RWPE1 (cell line): ENCODE measurements at regions not wholly inside any gene's neighbourhood (a gene's known extent, or its start where the extent isn't known, plus 50 kb on each side); places are given as distances from the start of the nearest gene placed in this dataset.

Experiments
- CTCF ChIA-PET: fragments of 350-600 bp; sonication (Branson Sonifier 250); formaldehyde crosslinking; extraction: SDS; loops from one replicate; lab custom pipeline; 2021; lab: Yijun Ruan, JAX
- POLR2A ChIA-PET: fragments of 400-600 bp; formaldehyde crosslinking; extraction: SDS; loops from one replicate; lab custom pipeline; 2020; ENCODE audit warnings: antibody characterized with exemption; ENCODE audit not compliant: low non-redundant PET; lab: Yijun Ruan, JAX
- DNase-seq: peaks from one replicate; pipeline ENCODE4 v3.0.0; 2012; ENCODE audit warnings: low spot score
- H3K27ac ChIP-seq: fragments of 450-650 bp; 2 replicates; pipeline ENCODE4 v1.5.1; 2017
- TF ChIP-seq, protein P1 (sequence below): fragments of 450-650 bp; conservative IDR thresholded peaks from 2 replicates; pipeline ENCODE4 v1.5.1; 2017; ENCODE audit warnings: low read depth, mild to moderate bottlenecking

DNA sequence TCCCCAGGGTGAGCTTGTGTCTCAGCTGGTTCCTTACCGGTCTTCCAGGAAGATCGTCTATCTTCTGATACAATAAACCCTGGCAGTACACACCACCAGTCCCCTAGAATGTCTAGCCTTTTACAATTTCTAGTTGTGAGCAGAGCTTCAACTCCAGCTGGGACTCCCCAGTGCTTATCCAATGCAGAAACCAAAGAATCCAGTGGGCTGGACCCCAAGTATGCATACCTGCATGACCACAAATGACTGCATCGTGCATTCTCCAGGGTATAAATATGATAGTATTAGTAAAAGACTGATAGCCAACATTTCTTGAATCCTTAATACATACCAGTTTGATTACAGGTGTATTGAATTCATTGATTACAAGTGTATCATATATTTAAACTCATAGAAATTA is 176.0 kb downstream of the SATB1 start:
- TF ChIP-seq, protein P1, sequence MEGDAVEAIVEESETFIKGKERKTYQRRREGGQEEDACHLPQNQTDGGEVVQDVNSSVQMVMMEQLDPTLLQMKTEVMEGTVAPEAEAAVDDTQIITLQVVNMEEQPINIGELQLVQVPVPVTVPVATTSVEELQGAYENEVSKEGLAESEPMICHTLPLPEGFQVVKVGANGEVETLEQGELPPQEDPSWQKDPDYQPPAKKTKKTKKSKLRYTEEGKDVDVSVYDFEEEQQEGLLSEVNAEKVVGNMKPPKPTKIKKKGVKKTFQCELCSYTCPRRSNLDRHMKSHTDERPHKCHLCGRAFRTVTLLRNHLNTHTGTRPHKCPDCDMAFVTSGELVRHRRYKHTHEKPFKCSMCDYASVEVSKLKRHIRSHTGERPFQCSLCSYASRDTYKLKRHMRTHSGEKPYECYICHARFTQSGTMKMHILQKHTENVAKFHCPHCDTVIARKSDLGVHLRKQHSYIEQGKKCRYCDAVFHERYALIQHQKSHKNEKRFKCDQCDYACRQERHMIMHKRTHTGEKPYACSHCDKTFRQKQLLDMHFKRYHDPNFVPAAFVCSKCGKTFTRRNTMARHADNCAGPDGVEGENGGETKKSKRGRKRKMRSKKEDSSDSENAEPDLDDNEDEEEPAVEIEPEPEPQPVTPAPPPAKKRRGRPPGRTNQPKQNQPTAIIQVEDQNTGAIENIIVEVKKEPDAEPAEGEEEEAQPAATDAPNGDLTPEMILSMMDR: no peak
- no peak for DNase-seq
- ChIA-PET POLR2A (no interaction called here), CTCF (no interaction called here)
- H3K27ac ChIP-seq: no peak overlapping the region

DNA sequence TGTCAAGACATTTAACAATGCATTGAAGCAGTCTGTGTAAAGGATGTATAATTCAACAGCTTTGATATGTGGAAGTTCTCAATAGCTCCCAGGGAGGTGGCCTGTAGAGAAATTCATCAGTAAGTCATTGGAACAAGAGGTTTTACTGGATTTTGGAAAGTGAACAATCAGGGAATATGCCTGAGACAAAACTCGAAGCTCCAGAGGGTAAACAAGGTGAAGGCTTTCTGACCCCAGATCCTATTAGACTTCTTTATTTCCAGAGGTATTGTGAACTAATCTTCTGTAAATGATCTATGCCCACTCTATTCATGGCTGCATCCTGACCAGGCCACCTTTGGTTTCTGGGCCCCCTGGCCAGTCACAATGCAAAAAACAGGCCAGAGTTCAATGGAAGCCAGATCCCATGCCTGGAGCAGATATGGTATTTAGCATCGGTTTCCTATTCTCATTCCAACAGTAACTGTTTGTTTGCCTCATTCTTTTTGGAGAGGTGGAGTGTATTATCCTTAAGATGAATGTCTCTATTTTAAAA is 177.3 kb downstream of the SATB1 start:
- ChIA-PET CTCF (no interaction called here), POLR2A (no interaction called here)
- TF ChIP-seq, protein P1: no peak
- no peak for DNase-seq
- H3K27ac ChIP-seq: no peak overlapping the region

DNA sequence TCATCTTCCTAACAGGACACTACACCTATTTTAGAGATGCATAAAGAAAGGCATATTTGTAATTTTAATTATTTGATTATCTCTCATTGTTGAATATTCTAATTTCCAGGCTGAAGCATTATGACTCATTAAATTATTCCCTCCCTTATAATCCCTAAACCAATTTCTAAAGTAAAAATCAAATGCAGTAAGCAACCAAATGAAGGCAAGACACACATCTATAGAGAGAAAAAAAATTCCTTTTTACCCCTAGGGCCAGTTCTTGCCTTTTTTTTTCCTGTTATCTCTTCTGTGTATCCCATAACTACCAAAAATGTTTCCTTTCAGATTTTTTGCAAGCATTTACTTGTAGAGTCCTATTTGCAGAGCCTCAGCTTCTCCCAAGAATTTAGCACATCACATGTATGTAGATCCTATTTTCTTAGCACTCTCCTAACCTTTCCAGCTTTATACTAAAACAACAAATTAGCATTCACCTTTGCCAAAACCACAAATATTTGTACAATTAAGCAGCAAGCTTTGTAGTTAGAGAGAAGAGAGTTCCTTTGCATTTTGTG is 177.9 kb downstream of the SATB1 start:
- H3K27ac ChIP-seq: no peak overlapping the region
- CTCF ChIA-PET: no interaction called here

DNA sequence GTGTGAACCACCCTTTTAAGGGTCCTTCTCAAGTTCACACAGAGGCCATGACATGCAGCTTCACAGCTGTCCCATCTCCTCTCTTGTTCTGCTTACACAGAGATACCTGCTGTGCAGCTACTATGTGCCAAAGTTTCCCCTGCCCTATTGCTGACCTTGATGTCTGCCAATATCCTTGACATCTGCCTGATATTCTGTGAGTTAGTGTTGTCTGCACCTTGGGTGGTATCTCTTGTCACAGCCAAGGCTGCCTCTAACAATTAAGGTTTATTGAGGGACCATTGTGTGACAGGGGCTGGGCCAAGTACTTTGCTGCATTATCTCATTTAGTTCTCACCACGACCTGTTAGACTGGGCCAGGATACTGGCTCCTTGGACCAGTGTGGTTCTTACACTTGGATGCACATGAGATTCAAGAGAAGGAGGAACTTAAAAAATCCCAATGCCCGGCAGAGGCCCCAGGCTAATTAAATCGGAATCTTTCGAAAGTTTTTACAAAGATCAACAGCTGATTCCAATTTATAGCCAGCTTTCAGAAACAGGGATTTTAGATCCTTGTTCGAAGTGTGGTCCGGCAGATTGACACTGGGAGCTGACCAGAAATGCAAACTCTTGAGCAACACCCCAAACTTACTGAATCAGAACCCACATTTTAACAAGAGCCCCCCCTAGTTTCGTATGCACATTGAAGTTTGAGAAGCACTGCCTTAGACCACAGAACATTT is 178.6 kb downstream of the SATB1 start:
- no peak for DNase-seq
- H3K27ac ChIP-seq: no peak overlapping the region
- TF ChIP-seq, protein P1: no peak
- CTCF ChIA-PET: no interaction called here
- POLR2A ChIA-PET: no interaction called here

More for the DNA sequence above, 177.9 kb downstream of the SATB1 start:
- TF ChIP-seq, protein P1: no peak
- POLR2A ChIA-PET: no interaction called here
- DNase-seq: no peak

DNA sequence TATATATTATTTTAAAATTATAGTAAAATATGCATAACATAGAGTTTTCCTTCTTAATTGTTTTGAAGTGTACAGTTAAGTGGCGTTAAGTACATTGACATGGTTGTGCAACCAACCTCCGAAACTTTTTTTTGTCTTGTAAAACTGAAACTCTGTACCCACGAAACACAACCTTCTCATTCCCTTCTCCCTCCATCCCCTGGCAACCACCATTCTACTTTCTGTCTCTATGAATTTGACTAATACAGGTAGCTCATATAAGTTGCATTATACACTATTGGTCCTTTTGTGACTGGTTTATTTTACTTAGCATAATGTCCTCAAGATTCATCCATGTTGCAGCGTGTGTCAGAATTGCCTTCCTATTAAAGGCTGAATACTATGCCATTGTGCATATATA is 179.4 kb downstream of the SATB1 start:
- TF ChIP-seq, protein P1: no peak
- no peak overlapping the region for H3K27ac ChIP-seq
- DNase-seq: no peak
- CTCF ChIA-PET: no interaction called here
- POLR2A ChIA-PET: no interaction called here

DNA sequence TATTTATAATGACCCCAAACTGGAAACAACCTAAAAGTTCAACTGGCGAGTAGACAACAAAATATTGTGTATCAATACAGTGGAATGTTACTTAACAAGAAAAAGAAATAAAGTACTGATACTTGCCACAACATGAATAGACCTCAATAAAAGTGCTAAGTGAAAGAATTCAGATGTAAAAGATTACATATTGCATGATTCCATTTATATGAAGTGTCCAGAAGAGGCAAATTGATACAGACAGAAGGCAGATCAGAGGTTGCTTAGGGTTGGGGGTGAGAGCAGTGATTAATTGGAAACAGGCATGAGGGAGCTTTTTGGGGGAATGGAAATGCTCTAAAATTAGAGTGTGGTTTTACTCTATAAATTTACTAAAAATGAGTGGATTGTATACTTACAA is 183.3 kb downstream of the SATB1 start:
- no peak overlapping the region for H3K27ac ChIP-seq
- ChIA-PET CTCF (no interaction called here), POLR2A (interaction anchor here (0.6 kb wide), 1 partner anchor 32 kb away, joined by 7 read pairs; no protein-coding TSS in a partner anchor)
- DNase-seq: no peak
- TF ChIP-seq, protein P1: no peak
